Skeletal muscle satellite cell (primary cell): ENCODE measurements at regions not wholly inside any gene's neighbourhood (a gene's known extent, or its start where the extent isn't known, plus 50 kb on each side); places are given as distances from the start of the nearest gene placed in this dataset.

Experiments
- H3K27me3 ChIP-seq: 2 replicates; pipeline ENCODE4 v1.7.0; 2013; ENCODE audit warnings: low read length; ENCODE audit not compliant: control insufficient read depth, insufficient read depth
- H3K36me3 ChIP-seq: 2 replicates; pipeline ENCODE4 v1.7.0; 2013; ENCODE audit warnings: mild to moderate bottlenecking, control low read depth, low read length; ENCODE audit not compliant: insufficient read depth
- H3K4me1 ChIP-seq: 2 replicates; pipeline ENCODE4 v1.7.0; 2013; ENCODE audit warnings: low read length; ENCODE audit not compliant: control insufficient read depth, insufficient read depth
- H3K4me2 ChIP-seq: 2 replicates; pipeline ENCODE4 v1.7.0; 2013; ENCODE audit warnings: mild to moderate bottlenecking, low read length
- H3K4me3 ChIP-seq: 2 replicates; pipeline ENCODE4 v1.7.0; 2013; ENCODE audit warnings: low read length
- H3K9ac ChIP-seq: 2 replicates; pipeline ENCODE4 v1.7.0; 2013; ENCODE audit warnings: mild to moderate bottlenecking, low read depth, low read length, moderate library complexity
- H3K9me3 ChIP-seq: replicated peaks from 2 replicates; pipeline ENCODE4 v1.7.0; 2013; ENCODE audit warnings: mild to moderate bottlenecking, control low read depth, low read length

DNA sequence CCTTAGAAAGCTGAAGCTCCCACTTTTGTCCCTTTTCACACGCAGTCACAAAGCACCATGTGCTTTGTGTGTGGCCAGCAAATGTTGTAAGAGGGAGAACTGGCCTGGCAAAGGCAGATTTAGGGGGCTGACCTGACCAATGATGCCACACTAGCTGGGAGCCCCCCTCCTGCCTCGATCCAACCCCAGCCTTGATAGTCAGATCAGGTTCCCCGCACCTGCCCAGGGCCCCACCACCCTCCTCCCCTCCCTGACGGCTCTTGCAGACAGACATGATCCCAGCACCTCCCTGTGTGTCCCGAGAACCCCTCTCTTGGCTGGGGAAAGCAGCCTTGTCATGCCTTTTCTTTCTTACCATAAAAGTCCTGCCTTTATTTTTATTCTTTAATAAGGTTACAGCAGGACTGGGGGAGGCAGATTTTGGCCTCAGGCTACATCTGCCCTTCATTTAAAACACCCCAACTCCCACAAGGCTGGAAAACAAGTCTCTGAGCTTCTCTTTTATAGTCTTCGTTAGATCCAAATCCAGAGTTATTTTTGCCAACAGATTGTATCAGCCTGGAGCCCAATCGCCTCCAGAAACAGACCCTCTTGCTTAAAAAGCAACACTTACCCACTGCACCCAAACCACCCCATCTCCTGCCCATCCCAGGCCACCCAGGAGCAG, 201.8 kb upstream of the CDH5 start:
- Histone ChIP-seq H3K27me3 (peaks cover 6% of the 10 kb centered on the region), H3K36me3 (no peaks in the 10 kb centered on the region)

DNA sequence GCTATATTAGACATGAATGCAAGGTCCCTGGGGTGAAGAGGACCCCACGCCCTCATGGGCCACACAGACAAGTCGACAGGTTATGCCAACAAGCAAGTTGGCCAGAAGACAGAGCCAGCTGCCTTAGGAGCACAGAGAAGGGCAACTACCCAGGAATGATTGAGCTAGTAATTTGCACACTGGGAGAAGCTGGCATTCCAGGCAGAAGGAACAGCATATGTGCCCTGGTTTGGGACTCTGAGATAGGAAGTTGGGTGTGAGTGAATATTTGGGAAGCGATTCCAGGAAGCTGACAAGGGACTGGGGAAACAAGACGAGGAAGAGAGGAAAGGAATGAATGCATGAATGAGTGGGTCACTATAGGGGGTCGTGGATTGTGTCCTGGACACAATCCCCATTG, 203.7 kb upstream of the CDH5 start:
- Histone ChIP-seq H3K9me3 (no peaks in the 10 kb centered on the region), H3K4me1 (no peaks in the 10 kb centered on the region), H3K4me3 (no peak overlapping the region), H3K9ac (no peak overlapping the region), H3K27me3 (peaks cover 6% of the 10 kb centered on the region), H3K36me3 (no peaks in the 10 kb centered on the region), H3K4me2 (no peak overlapping the region)

More for the DNA sequence above, 201.8 kb upstream of the CDH5 start:
- no peak overlapping the region for H3K4me2 ChIP-seq
- no peak overlapping the region for H3K4me3 ChIP-seq
- H3K9ac ChIP-seq, result no peak overlapping the region
- no peaks in the 10 kb centered on the region for H3K4me1 ChIP-seq
- H3K9me3 ChIP-seq, result no peaks in the 10 kb centered on the region

- peaks cover 6% of the 10 kb centered on the region for H3K27me3 ChIP-seq
Observed at GRCh38 chr16:66161942-66162341, 204.5 kb upstream of the CDH5 start.

DNA sequence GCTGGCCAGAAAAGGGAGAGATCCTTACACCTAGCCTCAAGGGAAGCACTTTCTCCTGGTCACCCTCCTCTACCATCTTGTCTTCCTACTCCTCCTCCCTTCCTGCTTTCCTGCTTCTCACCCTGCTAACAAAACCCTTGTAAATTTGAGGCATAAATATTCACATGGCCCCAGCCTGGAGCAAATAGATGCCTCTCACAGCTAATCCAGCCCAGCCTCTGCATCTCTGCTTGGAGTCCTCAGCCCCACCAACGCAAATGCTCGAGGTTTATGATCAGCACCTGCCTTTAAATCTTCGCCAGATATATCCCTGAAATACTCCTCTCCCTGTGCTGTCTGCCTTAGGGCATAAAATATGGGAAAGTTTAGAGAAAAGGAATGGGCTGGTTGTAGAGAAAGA, 205.2 kb upstream of the CDH5 start:
- H3K27me3 ChIP-seq, result peaks cover 6% of the 10 kb centered on the region
- H3K9me3 ChIP-seq, result no peaks in the 10 kb centered on the region
- H3K4me2 ChIP-seq, result no peak overlapping the region
- H3K36me3 ChIP-seq, result no peaks in the 10 kb centered on the region
- H3K9ac ChIP-seq, result no peak overlapping the region
- no peaks in the 10 kb centered on the region for H3K4me1 ChIP-seq
- H3K4me3 ChIP-seq, result no peak overlapping the region

More at GRCh38 chr16:66161942-66162341, 204.5 kb upstream of the CDH5 start:
- H3K4me3 ChIP-seq, result no peak overlapping the region
- no peaks in the 10 kb centered on the region for H3K36me3 ChIP-seq
- H3K9ac ChIP-seq, result no peak overlapping the region
- no peaks in the 10 kb centered on the region for H3K4me1 ChIP-seq
- no peaks in the 10 kb centered on the region for H3K9me3 ChIP-seq
- H3K4me2 ChIP-seq, result no peak overlapping the region

DNA sequence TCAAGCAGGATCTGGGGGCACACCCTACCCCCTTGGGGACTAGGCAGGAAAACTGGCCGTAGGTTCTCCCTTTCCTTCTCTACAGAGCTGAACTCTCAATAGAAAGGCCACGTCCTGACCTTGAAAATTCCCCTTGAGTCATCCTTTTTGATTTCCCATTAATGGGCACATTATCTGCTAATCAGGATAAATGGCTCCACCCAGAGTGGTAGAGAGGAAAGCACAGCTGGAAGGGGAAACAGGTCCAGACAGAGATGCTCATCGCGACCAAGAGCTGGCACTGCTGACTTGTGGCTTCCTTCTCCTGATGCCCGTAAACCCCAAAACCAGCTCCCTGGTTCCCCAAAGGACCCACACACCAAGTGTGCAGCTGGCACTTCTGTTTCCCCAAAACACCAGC, 206.5 kb upstream of the CDH5 start:
- Histone ChIP-seq H3K27me3 (peaks cover 6% of the 10 kb centered on the region), H3K9ac (no peak overlapping the region)

GRCh38 chr16:66156538-66156937, 210.0 kb upstream of the CDH5 start:
- Histone ChIP-seq H3K4me1 (peaks cover 22% of the 10 kb centered on the region), H3K9ac (no peak overlapping the region)

More for the DNA sequence above, 206.5 kb upstream of the CDH5 start:
- Histone ChIP-seq H3K4me2 (no peak overlapping the region), H3K36me3 (no peaks in the 10 kb centered on the region), H3K9me3 (no peaks in the 10 kb centered on the region), H3K4me3 (no peak overlapping the region), H3K4me1 (peaks cover 3% of the 10 kb centered on the region)

GRCh38 chr16:66155933-66156332, 210.6 kb upstream of the CDH5 start:
- H3K4me2 ChIP-seq, result no peak overlapping the region
- no peaks in the 10 kb centered on the region for H3K36me3 ChIP-seq
- H3K4me1 ChIP-seq, result peaks cover 22% of the 10 kb centered on the region
- H3K4me3 ChIP-seq, result no peak overlapping the region
- H3K9me3 ChIP-seq, result no peaks in the 10 kb centered on the region
- no peak overlapping the region for H3K9ac ChIP-seq
- H3K27me3 ChIP-seq, result no peaks in the 10 kb centered on the region

More at GRCh38 chr16:66156538-66156937, 210.0 kb upstream of the CDH5 start:
- no peaks in the 10 kb centered on the region for H3K36me3 ChIP-seq
- H3K4me2 ChIP-seq, result no peak overlapping the region
- no peaks in the 10 kb centered on the region for H3K9me3 ChIP-seq
- H3K27me3 ChIP-seq, result peaks cover under 1% of the 10 kb centered on the region
- H3K4me3 ChIP-seq, result no peak overlapping the region

GRCh38 chr16:66154801-66155200, 211.7 kb upstream of the CDH5 start:
- Histone ChIP-seq H3K4me1 (peaks cover 27% of the 10 kb centered on the region), H3K4me2 (no peak overlapping the region), H3K36me3 (no peaks in the 10 kb centered on the region), H3K27me3 (no peaks in the 10 kb centered on the region), H3K9me3 (no peaks in the 10 kb centered on the region), H3K9ac (no peak overlapping the region), H3K4me3 (no peak overlapping the region)

GRCh38 chr16:66152823-66153393, 213.6 kb upstream of the CDH5 start:
- no peak overlapping the region for H3K4me3 ChIP-seq
- no peaks in the 10 kb centered on the region for H3K36me3 ChIP-seq
- no peaks in the 10 kb centered on the region for H3K9me3 ChIP-seq
- peak overlapping the region; percentile 41 for H3K9ac ChIP-seq
- peaks cover 27% of the 10 kb centered on the region for H3K4me1 ChIP-seq
- no peaks in the 10 kb centered on the region for H3K27me3 ChIP-seq
- no peak overlapping the region for H3K4me2 ChIP-seq

GRCh38 chr16:66152181-66152580, 214.3 kb upstream of the CDH5 start:
- H3K4me3 ChIP-seq, result no peak overlapping the region
- no peaks in the 10 kb centered on the region for H3K36me3 ChIP-seq
- H3K4me2 ChIP-seq, result no peak overlapping the region
- H3K9ac ChIP-seq, result peak overlapping the region; percentile 41
- peaks cover 27% of the 10 kb centered on the region for H3K4me1 ChIP-seq
- peaks cover 4% of the 10 kb centered on the region for H3K27me3 ChIP-seq
- no peaks in the 10 kb centered on the region for H3K9me3 ChIP-seq

GRCh38 chr16:66150698-66151482, 215.6 kb upstream of the CDH5 start:
- H3K4me2 ChIP-seq, result no peak overlapping the region
- H3K9ac ChIP-seq, result no peak overlapping the region
- H3K4me3 ChIP-seq, result no peak overlapping the region
- peaks cover 4% of the 10 kb centered on the region for H3K27me3 ChIP-seq
- H3K4me1 ChIP-seq, result peaks cover 27% of the 10 kb centered on the region
- H3K36me3 ChIP-seq, result no peaks in the 10 kb centered on the region
- H3K9me3 ChIP-seq, result no peaks in the 10 kb centered on the region
